Esophagus squamous epithelium (tissue), 5 donors: ENCODE measurements at regions not wholly inside any gene's neighbourhood (a gene's known extent, or its start where the extent isn't known, plus 50 kb on each side); places are given as distances from the start of the nearest gene placed in this dataset.

Experiments used
- DNase-seq: peaks from one replicate; lab custom pipeline; 2025; lab: John Stamatoyannopoulos, UW
- H3K27ac ChIP-seq, 4 donors: fragments of 200-600 bp; sonication (generic); one replicate each; pipeline ENCODE4 v1.5.1; 2016 to 2019; ENCODE audit warnings: mild to moderate bottlenecking in 1 of 4
- H3K27me3 ChIP-seq, 4 donors: fragments of 200-600 bp; sonication (generic); 1 replicate in 3 of 4; 2 replicates in 1 of 4; pipeline versions ENCODE4 v1.5.1 to v1.6.0; 2017 to 2021; ENCODE audit warnings: antibody characterized with exemption in 1 of 4
- H3K36me3 ChIP-seq, 3 donors: fragments of 200-600 bp; sonication (generic); one replicate each; pipeline ENCODE4 v1.5.1; 2016 to 2019
- H3K4me1 ChIP-seq, 3 donors: fragments of 200-600 bp; sonication (generic); one replicate each; pipeline ENCODE4 v1.5.1; 2017 to 2019
- H3K4me3 ChIP-seq, 4 donors: fragments of 200-600 bp; sonication (generic); 1 replicate in 3 of 4; 2 replicates in 1 of 4; pipeline ENCODE4 v1.5.1; 2016 to 2019; ENCODE audit warnings: mild to moderate bottlenecking in 2 of 4, moderate library complexity in 1 of 4
- H3K9me3 ChIP-seq, 3 donors: fragments of 200-600 bp; sonication (generic); one replicate each; pipeline ENCODE4 v1.5.1; 2016 to 2019
- POLR2A ChIP-seq, 4 donors: fragments of 450-650 bp; IDR thresholded peaks; one replicate each; pipeline ENCODE4 v1.6.1; 2017; ENCODE audit warnings: antibody characterized with exemption in 4 of 4, mild to moderate bottlenecking in 4 of 4, moderate library complexity in 3 of 4
- WGBS, 2 donors: methylation state at CpG; one replicate each; pipeline ENCODE4 v1.1.5; 2018; 5-methylcytosine and 5-hydroxymethylcytosine counted together
- intact Hi-C: fragments of 100-400 bp; cut with DNase I; formaldehyde crosslinking; loops from one replicate; pipeline ENCODE4 v1.15.0; 2022
- TF ChIP-seq, protein P1 (sequence below), 6 experiments: fragments of 450-650 bp in 4 of 6; fragments of 200-600 bp in 2 of 6; sonication (generic) in 2 of 6; IDR thresholded peaks; one replicate each; pipeline ENCODE4 v1.5.1; 2016 to 2019; ENCODE audit warnings: antibody characterized with exemption in 6 of 6, mild to moderate bottlenecking in 4 of 6, moderate library complexity in 4 of 6
- donor health status: DM: yes; HTN: yes; CAD: no.

DNA sequence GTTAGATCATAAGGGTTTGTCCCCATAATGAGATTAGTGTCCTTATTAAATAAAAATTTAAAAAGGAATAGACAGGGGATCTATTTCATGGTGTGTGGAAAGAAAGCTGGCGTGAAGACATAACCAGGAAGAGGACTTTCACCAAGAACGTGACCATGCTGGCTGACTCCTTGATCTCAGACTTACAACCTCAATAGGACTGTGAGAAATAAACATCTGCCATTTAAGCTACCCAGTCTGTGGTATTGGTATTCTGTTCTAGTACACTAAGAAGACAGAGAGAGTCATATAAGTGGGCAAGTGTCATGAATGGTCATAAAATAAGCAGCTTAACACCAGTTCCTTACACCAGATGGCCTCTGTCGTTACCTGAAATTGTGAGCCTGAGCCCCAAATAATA, 259.4 kb upstream of the CCNG1 start:
- no peak overlapping the region for H3K4me3 ChIP-seq
- intact Hi-C loops, result no loop called here
- 64 to 66% methylated on average over 3 of the region's 3 CpGs for WGBS, 2 donors

DNA sequence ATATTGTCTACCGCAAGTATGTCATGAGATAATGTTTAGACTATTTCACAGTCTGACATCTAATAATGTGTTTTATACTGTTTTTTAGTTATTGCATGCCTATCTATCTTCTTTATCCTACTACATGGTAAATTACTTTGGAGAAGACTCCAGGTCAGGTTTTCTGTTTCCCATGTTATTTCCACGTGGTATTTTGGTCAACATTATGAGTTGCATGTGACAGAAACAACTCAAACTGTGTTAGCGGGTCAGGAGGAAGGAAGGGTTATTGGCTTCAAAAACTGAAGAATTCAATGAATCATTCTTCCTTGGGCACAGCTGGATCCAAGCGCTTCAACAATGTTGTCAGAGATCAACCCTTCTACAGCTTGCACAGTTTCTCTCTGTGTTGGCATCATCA, 252.1 kb upstream of the CCNG1 start:
- Histone ChIP-seq H3K27me3 (no peaks in the 10 kb centered on the region), H3K36me3 (no peaks in the 10 kb centered on the region), H3K9me3 (no peaks in the 10 kb centered on the region), H3K27ac (no peak overlapping the region), H3K4me3 (no peak overlapping the region), H3K4me1 (no peaks in the 10 kb centered on the region)
- WGBS, 2 donors, result 77 to 86% methylated on average over 4 of the region's 4 CpGs
- TF ChIP-seq, protein P1, sequence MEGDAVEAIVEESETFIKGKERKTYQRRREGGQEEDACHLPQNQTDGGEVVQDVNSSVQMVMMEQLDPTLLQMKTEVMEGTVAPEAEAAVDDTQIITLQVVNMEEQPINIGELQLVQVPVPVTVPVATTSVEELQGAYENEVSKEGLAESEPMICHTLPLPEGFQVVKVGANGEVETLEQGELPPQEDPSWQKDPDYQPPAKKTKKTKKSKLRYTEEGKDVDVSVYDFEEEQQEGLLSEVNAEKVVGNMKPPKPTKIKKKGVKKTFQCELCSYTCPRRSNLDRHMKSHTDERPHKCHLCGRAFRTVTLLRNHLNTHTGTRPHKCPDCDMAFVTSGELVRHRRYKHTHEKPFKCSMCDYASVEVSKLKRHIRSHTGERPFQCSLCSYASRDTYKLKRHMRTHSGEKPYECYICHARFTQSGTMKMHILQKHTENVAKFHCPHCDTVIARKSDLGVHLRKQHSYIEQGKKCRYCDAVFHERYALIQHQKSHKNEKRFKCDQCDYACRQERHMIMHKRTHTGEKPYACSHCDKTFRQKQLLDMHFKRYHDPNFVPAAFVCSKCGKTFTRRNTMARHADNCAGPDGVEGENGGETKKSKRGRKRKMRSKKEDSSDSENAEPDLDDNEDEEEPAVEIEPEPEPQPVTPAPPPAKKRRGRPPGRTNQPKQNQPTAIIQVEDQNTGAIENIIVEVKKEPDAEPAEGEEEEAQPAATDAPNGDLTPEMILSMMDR (IDR thresholded peaks at IDR 0.05), result no peak
- no peak for TF ChIP-seq POLR2A (IDR thresholded peaks at IDR 0.05)
- intact Hi-C loops, result no loop called here
- DNase-seq, result no peak

More for the DNA sequence above, 259.4 kb upstream of the CCNG1 start:
- no peaks in the 10 kb centered on the region for H3K9me3 ChIP-seq
- H3K4me1 ChIP-seq, result no peaks in the 10 kb centered on the region
- DNase-seq, result no peak
- no peaks in the 10 kb centered on the region for H3K36me3 ChIP-seq
- no peaks in the 10 kb centered on the region for H3K27me3 ChIP-seq
- TF ChIP-seq, protein P1 (IDR thresholded peaks at IDR 0.05), result no peak
- no peak for TF ChIP-seq POLR2A (IDR thresholded peaks at IDR 0.05)
- H3K27ac ChIP-seq, result no peak overlapping the region

DNA sequence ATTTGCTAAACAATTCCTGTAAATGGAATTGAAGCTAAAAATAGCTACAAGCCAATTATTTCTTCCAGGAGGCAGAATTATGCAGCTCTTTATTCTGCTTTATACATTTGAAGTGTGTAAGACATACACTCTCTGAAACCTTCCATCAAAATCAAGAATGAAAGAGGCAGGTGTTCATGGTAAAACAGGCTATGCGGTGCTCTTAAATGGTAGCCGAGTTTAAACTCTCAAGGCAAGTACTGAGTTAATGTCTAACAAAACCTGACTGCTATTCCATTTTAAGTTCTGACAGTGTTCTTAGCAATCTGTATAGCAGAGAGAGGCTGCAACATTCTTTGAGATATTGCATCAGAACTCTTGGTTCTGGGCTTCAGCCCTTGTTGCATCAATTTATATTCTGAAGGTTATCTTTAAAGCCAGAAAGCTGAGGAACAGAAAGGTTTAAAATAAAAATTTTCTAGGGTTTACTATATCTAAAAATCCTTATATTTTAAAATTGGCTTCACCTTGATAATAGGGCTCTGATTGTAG, 248.3 kb upstream of the CCNG1 start:
- Histone ChIP-seq H3K4me3 (no peak overlapping the region), H3K27ac (no peak overlapping the region), H3K36me3 (no peaks in the 10 kb centered on the region), H3K9me3 (no peaks in the 10 kb centered on the region), H3K4me1 (no peaks in the 10 kb centered on the region), H3K27me3 (no peaks in the 10 kb centered on the region)
- WGBS, 2 donors, result 73 to 74% methylated on average over 2 of the region's 2 CpGs
- intact Hi-C loops, result no loop called here
- DNase-seq, result no peak
- TF ChIP-seq POLR2A (IDR thresholded peaks at IDR 0.05), result no peak
- TF ChIP-seq, protein P1 (IDR thresholded peaks at IDR 0.05), result no peak

DNA sequence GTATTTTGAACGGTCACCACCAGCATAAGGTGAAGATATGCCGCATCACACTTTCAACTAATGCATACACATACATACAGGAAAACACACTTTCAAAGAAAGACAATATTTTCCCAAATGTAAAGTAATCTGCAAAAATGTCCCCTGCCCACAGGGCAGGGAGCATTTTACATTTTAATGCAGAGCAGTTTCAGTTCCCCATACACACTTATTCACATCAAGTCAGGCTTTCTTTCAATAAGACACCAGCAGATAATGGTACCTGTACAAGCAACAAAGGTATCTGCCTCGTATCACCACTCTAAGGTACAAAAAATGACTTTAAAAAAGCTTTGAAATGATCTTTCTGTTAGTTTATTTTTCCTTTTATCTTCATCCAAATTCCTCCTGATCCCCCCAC, 247.1 kb upstream of the CCNG1 start:
- H3K9me3 ChIP-seq, result no peaks in the 10 kb centered on the region
- no peaks in the 10 kb centered on the region for H3K27me3 ChIP-seq
- no peak for DNase-seq
- intact Hi-C loops, result no loop called here
- no peaks in the 10 kb centered on the region for H3K36me3 ChIP-seq
- no peak for TF ChIP-seq POLR2A (IDR thresholded peaks at IDR 0.05)
- TF ChIP-seq, protein P1 (IDR thresholded peaks at IDR 0.05), result no peak
- no peak overlapping the region for H3K4me3 ChIP-seq
- no peak overlapping the region for H3K27ac ChIP-seq
- H3K4me1 ChIP-seq, result no peaks in the 10 kb centered on the region
- 58 to 59% methylated on average over 3 of the region's 3 CpGs for WGBS, 2 donors

DNA sequence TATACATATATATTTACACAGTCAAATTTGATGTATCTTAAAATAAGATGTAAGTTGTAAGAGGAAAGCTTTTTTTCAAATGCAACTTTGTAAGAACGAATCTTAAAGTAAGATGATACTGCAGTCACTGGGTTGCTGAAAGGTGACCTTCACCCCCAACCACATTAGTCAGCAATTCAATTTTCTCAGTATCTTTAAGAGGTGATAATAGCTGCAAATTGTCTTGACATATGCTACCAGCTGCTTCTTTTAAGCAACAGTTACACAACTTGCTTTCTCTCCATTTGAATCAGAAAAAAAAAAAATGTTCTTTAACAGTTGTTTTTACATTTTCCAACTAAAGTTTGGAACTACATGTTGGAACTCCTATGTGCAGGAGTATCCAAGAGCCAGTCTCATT, 246.6 kb upstream of the CCNG1 start:
- Histone ChIP-seq H3K4me1 (no peaks in the 10 kb centered on the region), H3K27me3 (no peaks in the 10 kb centered on the region), H3K4me3 (no peak overlapping the region), H3K27ac (no peak overlapping the region), H3K9me3 (no peaks in the 10 kb centered on the region), H3K36me3 (no peaks in the 10 kb centered on the region)
- TF ChIP-seq, protein P1 (IDR thresholded peaks at IDR 0.05), result no peak
- no peak for TF ChIP-seq POLR2A (IDR thresholded peaks at IDR 0.05)
- intact Hi-C loops, result no loop called here
- WGBS, 2 donors, result 28 to 36% methylated on average over 1 of the region's 1 CpG
- no peak for DNase-seq
